ENCODE measurements at regions not wholly inside any gene's neighbourhood (a gene's known extent, or its start where the extent isn't known, plus 50 kb on each side); places are given as distances from the start of the nearest gene placed in this dataset.

- POLR2A ChIA-PET (ENCODE audit: unreplicated experiment), result no interaction called here
- no TSS peak for BruUV-seq (replicated peaks)
These were observed 248.9 kb downstream of the ANAPC1 start for GRCh38 chr2:111634995-111635538.

More at GRCh38 chr2:111634995-111635538, 248.9 kb downstream of the ANAPC1 start:
- ATAC-seq (ENCODE audit: low read depth) (no peak), DNase-seq (no peak)
- Histone ChIP-seq H3K56ac (ENCODE audit: extremely low read depth, insufficient read depth, low read length) (no peak overlapping the region), H3K79me1 (ENCODE audit: low read depth in 1 of 2, low read length in 2 of 2) (no peaks in the 10 kb centered on the region), H2BK5ac (ENCODE audit: low read depth, low read length, poor library complexity, severe bottlenecking) (no peak overlapping the region), H4K20me1 (ENCODE audit: insufficient read depth, low read length) (no peaks in the 10 kb centered on the region), H3K14ac (replicated peaks; ENCODE audit: low read depth, low read length) (no peak overlapping the region), H2AFZ (replicated peaks; ENCODE audit: low read length, poor library complexity) (no peak overlapping the region), H2AK9ac (replicated peaks; ENCODE audit: low read depth, low read length, poor library complexity) (no peak overlapping the region), H2AK5ac (ENCODE audit: low read depth, low read length) (no peak overlapping the region), H2BK120ac (ENCODE audit: low read depth, low read length) (no peak overlapping the region), H3K9me1 (ENCODE audit: insufficient read depth, low read length) (no peaks in the 10 kb centered on the region), H4K5ac (ENCODE audit: low read depth, low read length) (no peak overlapping the region), H3K27ac (ENCODE audit: insufficient read depth, low read length) (no peak overlapping the region), H3K36me3 (ENCODE audit: control insufficient read depth, insufficient read depth, low read length) (no peaks in the 10 kb centered on the region), H3K18ac (ENCODE audit: low read depth, low read length) (no peak overlapping the region), H3K9ac (ENCODE audit: low read depth, low read length) (no peak overlapping the region), H3K27me3 (ENCODE audit: control insufficient read depth, insufficient read depth, low read length) (peaks cover 10% of the 10 kb centered on the region), H3K4me1 (ENCODE audit: control insufficient read depth, insufficient read depth, low read length) (no peaks in the 10 kb centered on the region; the same call in 1 of the 2 replicates), H2BK15ac (ENCODE audit: low read depth, low read length) (no peak overlapping the region; the same call in 2 of the 3 replicates), H4K8ac (ENCODE audit: low read depth in 2 of 2, low read length in 2 of 2) (no peak overlapping the region), H2BK20ac (ENCODE audit: low read depth, low read length) (no peak overlapping the region), H3K4me2 (ENCODE audit: low read depth, low read length) (no peak overlapping the region), H4K91ac (ENCODE audit: insufficient read depth, low read depth, low read length) (no peak overlapping the region), H3K4ac (ENCODE audit: low read depth, low read length) (no peak overlapping the region), H3K9me3 (ENCODE audit: control insufficient read depth, insufficient read depth, low read length) (peaks cover 6% of the 10 kb centered on the region), H3K23ac (ENCODE audit: low read depth, low read length) (no peak overlapping the region), H3K4me3 (ENCODE audit: insufficient read depth, low read depth, low read length) (no peak overlapping the region)
- TF ChIP-seq POLR2A (IDR thresholded peaks at IDR 0.05; ENCODE audit: low read depth, low read length), result no peak
- TF ChIP-seq CEBPB (IDR thresholded peaks at IDR 0.05; ENCODE audit: low read depth, low read length), result no peak
- no peak for TF ChIP-seq RAD21 (IDR thresholded peaks at IDR 0.05; ENCODE audit: low read length)
- TF ChIP-seq RFX5 (IDR thresholded peaks at IDR 0.05; ENCODE audit: low read depth, low read length), result no peak
- peak; percentile 41; the same call in 1 of the 2 replicates for TF ChIP-seq USF2 (IDR thresholded peaks at IDR 0.05; ENCODE audit: low read depth, low read length)
- no peak for TF ChIP-seq ELK1 (IDR thresholded peaks at IDR 0.05; ENCODE audit: borderline replicate concordance, low read depth, low read length)
- in situ Hi-C loops (cut with MboI; ENCODE audit: low sequenced_read_pairs), result no loop called here
- dilution Hi-C loops (cut with HindIII; ENCODE audit: low sequenced_read_pairs, unreplicated experiment), result no loop called here
- CTCF ChIA-PET, result no interaction called here
- 52% methylated on average over 2 of the region's 4 CpGs; no CpG with 5 or more reads in 1 of the 2 experiments for WGBS, 2 experiments (ENCODE audit: extremely low coverage in 2 of 2, insufficient read length in 1 of 2)
- intact Hi-C loops (cut with micrococcal nuclease), result no loop called here
